ENCODE measurements at regions not wholly inside any gene's neighbourhood (a gene's known extent, or its start where the extent isn't known, plus 50 kb on each side); places are given as distances from the start of the nearest gene placed in this dataset.

DNA sequence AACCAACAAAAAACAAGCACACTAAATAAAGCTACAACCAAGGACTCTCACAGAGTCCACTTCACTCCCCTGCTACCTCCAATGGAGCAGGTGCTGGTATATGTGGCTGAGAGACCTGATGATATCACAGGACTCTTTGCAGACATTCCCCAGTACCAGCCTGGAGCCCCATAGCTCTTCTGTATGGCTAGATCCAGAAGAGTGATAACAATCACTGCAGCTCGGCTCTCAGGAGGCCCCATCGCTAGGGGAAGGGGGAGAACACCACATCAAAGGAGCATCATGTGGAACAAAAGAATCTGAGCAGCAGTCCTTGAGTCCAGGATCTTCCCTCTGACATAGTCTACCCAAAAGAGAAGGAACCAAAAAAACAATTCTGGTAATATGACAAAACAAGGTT is 237.1 kb upstream of the TLL1 start (continued):
- TF ChIP-seq YY1 (IDR thresholded peaks at IDR 0.05; ENCODE audit: extremely low read depth, insufficient replicate concordance, low read depth, low read length) (no peak), ELF1 (IDR thresholded peaks at IDR 0.05; ENCODE audit: borderline replicate concordance, low read depth) (no peak), CEBPB (IDR thresholded peaks at IDR 0.05; ENCODE audit: low read depth) (no peak), ATF3 (IDR thresholded peaks at IDR 0.05) (no peak), EZH2phosphoT487 (IDR thresholded peaks at IDR 0.05; ENCODE audit: borderline replicate concordance) (no peak), CTCF (IDR thresholded peaks at IDR 0.05 in 2 of 3, conservative IDR thresholded peaks at IDR 0.05 in 1 of 3; ENCODE audit: borderline replicate concordance in 1 of 3, insufficient read depth in 1 of 3, low read depth in 2 of 3, low read length in 2 of 3) (no peak), MAX (IDR thresholded peaks at IDR 0.05) (no peak), SRF (IDR thresholded peaks at IDR 0.05; ENCODE audit: low read depth) (no peak)

DNA sequence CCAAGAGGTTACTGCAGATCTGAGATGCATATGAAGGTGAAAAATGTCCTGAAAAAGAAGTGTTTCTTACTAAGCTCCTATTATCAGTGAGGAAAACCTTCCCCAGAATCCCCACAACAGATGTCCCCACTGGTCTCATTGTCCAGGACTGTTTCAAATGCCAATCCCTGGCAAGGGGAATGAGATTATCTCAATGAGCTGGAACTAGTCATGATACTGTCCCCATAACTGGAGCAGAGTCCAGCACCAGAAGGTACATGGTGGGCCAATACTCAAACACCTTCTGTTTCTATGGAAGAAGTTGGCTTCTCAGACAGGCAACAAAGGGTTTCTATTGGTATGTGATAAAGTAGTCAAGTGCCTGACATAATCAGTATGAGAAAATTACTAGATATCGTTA is 221.1 kb upstream of the TLL1 start:
- DNase-seq (ENCODE audit: low read depth, low spot score) (no peak), ATAC-seq (no peak)
- no peaks in the 10 kb centered on the region for H3K9me3 ChIP-seq (ENCODE audit: control insufficient read depth in 1 of 2, insufficient read depth in 1 of 2, low read depth in 1 of 2, low read length in 2 of 2)
- no peaks in the 10 kb centered on the region for H3K79me2 ChIP-seq (ENCODE audit: insufficient read depth, low read length)
- H3K4me1 ChIP-seq (ENCODE audit: control insufficient read depth in 1 of 2, insufficient read depth in 2 of 2, low read length in 2 of 2), result no peaks in the 10 kb centered on the region
- H3K4me3 ChIP-seq (replicated peaks in 1 of 2; ENCODE audit: low read depth in 1 of 2, low read length in 2 of 2), result no peak overlapping the region
- TF ChIP-seq EZH2 (IDR thresholded peaks at IDR 0.05), result no peak
- intact Hi-C loops (cut with micrococcal nuclease), result no loop called here
- no peak overlapping the region for H3K27ac ChIP-seq (ENCODE audit: low read depth, low read length)
- no peak overlapping the region for H2AFZ ChIP-seq (ENCODE audit: low read depth, low read length, poor library complexity, severe bottlenecking)
- no peaks in the 10 kb centered on the region for H4K20me1 ChIP-seq (ENCODE audit: insufficient read depth)
- RAD21 ChIA-PET (ENCODE audit: low non-redundant PET in 1 of 2, low total read pairs in 2 of 2, uncharacterized antibody in 2 of 2, unreplicated experiment in 2 of 2), result no interaction called here
- POLR2A ChIA-PET, result no interaction called here
- no peak overlapping the region for H3K4me2 ChIP-seq (ENCODE audit: low read length)
- H3K9me2 ChIP-seq (ENCODE audit: insufficient read depth), result no peaks in the 10 kb centered on the region
- no peaks in the 10 kb centered on the region for H3K36me3 ChIP-seq (ENCODE audit: control insufficient read depth in 1 of 2, insufficient read depth in 2 of 2, low read length in 2 of 2)
- CTCF ChIA-PET, result no interaction called here
- H3K27me3 ChIP-seq (ENCODE audit: insufficient read depth, low read length), result no peaks in the 10 kb centered on the region
- no TSS peak for BruUV-seq (replicated peaks)
- H3K9ac ChIP-seq (ENCODE audit: low read length), result no peak overlapping the region
